ENCODE measurements at regions not wholly inside any gene's neighbourhood (a gene's known extent, or its start where the extent isn't known, plus 50 kb on each side); places are given as distances from the start of the nearest gene placed in this dataset.

DNA sequence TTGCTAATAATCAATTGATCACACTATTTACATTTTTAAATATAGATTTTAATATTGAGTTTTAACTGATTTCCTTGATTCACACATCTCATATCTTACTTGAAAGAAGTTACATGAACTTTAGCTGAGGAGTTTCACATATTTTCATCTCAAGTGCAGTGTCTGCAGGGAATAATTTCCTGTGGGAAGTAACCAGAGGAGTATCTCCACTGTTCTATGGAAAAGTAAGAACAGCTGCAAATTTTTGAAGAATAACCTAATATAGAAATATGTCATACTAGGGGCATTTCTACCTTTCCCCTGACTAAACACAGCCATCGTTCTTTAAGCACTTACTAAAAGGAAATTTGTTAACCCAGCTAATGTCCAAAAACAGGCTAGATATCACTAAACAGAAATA lies 546.4 kb downstream of the EFNA5 start:
- Histone ChIP-seq H3K9me3 (ENCODE audit: low read length) (no peaks in the 10 kb centered on the region), H3K4me1 (ENCODE audit: insufficient read depth, low read length, severe bottlenecking) (no peaks in the 10 kb centered on the region), H3K9ac (ENCODE audit: low read length) (no peak overlapping the region), H3F3A (ENCODE audit: insufficient read depth, low read length) (no peaks in the 10 kb centered on the region), H3K27ac (ENCODE audit: low read depth, low read length, poor library complexity, severe bottlenecking) (no peak overlapping the region), H3K4me2 (ENCODE audit: low read length) (no peak overlapping the region), H3K4me3 (ENCODE audit: low read depth, low read length, poor library complexity, severe bottlenecking) (no peak overlapping the region), H3K36me3 (ENCODE audit: insufficient read depth, low read length) (no peaks in the 10 kb centered on the region), H3K9me2 (ENCODE audit: low read depth, low read length) (no peaks in the 10 kb centered on the region), H3K27me3 (ENCODE audit: insufficient read depth, low read length) (no peaks in the 10 kb centered on the region), H2AFZ (ENCODE audit: low read length) (no peak overlapping the region), H3K79me2 (ENCODE audit: insufficient read depth, low read length) (no peaks in the 10 kb centered on the region), H4K20me1 (ENCODE audit: insufficient read depth, low read length) (no peaks in the 10 kb centered on the region)
- TF ChIP-seq EZH2 (IDR thresholded peaks at IDR 0.05; ENCODE audit: borderline replicate concordance, low read length): no peak
- TF ChIP-seq, protein P1, sequence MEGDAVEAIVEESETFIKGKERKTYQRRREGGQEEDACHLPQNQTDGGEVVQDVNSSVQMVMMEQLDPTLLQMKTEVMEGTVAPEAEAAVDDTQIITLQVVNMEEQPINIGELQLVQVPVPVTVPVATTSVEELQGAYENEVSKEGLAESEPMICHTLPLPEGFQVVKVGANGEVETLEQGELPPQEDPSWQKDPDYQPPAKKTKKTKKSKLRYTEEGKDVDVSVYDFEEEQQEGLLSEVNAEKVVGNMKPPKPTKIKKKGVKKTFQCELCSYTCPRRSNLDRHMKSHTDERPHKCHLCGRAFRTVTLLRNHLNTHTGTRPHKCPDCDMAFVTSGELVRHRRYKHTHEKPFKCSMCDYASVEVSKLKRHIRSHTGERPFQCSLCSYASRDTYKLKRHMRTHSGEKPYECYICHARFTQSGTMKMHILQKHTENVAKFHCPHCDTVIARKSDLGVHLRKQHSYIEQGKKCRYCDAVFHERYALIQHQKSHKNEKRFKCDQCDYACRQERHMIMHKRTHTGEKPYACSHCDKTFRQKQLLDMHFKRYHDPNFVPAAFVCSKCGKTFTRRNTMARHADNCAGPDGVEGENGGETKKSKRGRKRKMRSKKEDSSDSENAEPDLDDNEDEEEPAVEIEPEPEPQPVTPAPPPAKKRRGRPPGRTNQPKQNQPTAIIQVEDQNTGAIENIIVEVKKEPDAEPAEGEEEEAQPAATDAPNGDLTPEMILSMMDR (IDR thresholded peaks at IDR 0.05; ENCODE audit: low read length): no peak

DNA sequence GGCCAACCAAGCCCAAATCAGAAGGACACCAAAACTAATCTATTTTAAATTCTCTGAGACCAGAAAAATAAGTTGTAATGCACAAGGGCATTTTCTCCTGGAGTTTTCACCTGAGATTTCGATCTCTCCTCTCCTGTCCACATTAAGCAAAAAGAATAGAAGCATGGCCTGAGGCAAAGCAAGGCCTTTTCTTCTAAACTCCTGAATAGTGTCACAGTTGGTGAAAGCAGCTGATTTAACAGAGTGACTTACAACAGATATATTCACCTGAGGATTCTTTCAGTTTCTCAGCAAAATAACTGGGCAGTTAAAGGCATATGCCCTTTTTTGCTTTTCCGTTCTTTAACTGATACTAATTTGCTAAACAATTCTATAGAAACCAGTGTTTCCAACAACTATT lies 547.7 kb downstream of the EFNA5 start:
- Histone ChIP-seq H4K20me1 (ENCODE audit: insufficient read depth, low read length) (no peaks in the 10 kb centered on the region), H3K27me3 (ENCODE audit: insufficient read depth, low read length) (no peaks in the 10 kb centered on the region), H3K9ac (ENCODE audit: low read length) (no peak overlapping the region), H2AFZ (ENCODE audit: low read length) (no peak overlapping the region), H3K4me1 (ENCODE audit: insufficient read depth, low read length, severe bottlenecking) (no peaks in the 10 kb centered on the region), H3K4me2 (ENCODE audit: low read length) (no peak overlapping the region), H3F3A (ENCODE audit: insufficient read depth, low read length) (no peaks in the 10 kb centered on the region), H3K36me3 (ENCODE audit: insufficient read depth, low read length) (no peaks in the 10 kb centered on the region), H3K79me2 (ENCODE audit: insufficient read depth, low read length) (no peaks in the 10 kb centered on the region), H3K9me2 (ENCODE audit: low read depth, low read length) (no peaks in the 10 kb centered on the region), H3K27ac (ENCODE audit: low read depth, low read length, poor library complexity, severe bottlenecking) (no peak overlapping the region), H3K4me3 (ENCODE audit: low read depth, low read length, poor library complexity, severe bottlenecking) (no peak overlapping the region), H3K9me3 (ENCODE audit: low read length) (no peaks in the 10 kb centered on the region)
- TF ChIP-seq, protein P1 (IDR thresholded peaks at IDR 0.05; ENCODE audit: low read length): no peak
- TF ChIP-seq EZH2 (IDR thresholded peaks at IDR 0.05; ENCODE audit: borderline replicate concordance, low read length): no peak

DNA sequence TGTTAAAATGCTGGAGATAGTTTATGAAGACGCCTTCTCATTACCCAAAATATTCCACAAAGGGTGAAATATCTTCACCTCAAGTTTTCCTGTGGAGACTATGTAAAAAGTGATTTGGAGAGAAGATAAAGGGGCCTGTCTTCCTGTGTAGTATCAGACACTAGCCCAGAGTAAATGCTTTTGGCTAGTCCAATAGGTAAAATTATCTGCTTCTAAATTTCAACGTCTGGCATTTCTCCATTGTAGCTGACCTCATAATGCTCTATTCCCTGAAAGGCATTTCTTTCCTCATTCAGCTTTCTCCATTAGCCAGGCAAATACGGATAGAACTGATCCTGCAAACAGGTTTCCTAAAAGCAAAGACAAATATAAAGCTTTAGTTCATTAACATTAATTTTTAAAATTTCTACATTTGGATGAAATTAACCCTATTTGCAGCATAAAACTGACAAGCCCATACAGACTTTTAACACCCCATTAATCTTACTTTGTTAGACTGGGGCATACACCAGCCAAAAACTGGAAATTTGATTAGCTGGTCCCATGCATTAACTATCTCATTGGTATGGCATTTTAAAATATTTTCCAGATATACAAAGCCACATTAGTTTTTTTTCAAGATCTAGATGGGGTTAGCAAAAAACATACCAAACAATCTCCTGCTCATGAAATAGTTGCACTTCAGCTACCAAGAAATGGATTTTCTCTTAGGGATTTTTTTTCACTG lies 548.8 kb downstream of the EFNA5 start:
- H4K20me1 ChIP-seq (ENCODE audit: insufficient read depth, low read length): no peaks in the 10 kb centered on the region
- TF ChIP-seq, protein P1 (IDR thresholded peaks at IDR 0.05; ENCODE audit: low read length): no peak
- TF ChIP-seq EZH2 (IDR thresholded peaks at IDR 0.05; ENCODE audit: borderline replicate concordance, low read length): no peak
- no peaks in the 10 kb centered on the region for H3K27me3 ChIP-seq (ENCODE audit: insufficient read depth, low read length)
- H3K9ac ChIP-seq (ENCODE audit: low read length): no peak overlapping the region
- H3F3A ChIP-seq (ENCODE audit: insufficient read depth, low read length): no peaks in the 10 kb centered on the region
- H2AFZ ChIP-seq (ENCODE audit: low read length): no peak overlapping the region
- no peaks in the 10 kb centered on the region for H3K9me2 ChIP-seq (ENCODE audit: low read depth, low read length)
- H3K4me1 ChIP-seq (ENCODE audit: insufficient read depth, low read length, severe bottlenecking): no peaks in the 10 kb centered on the region
- no peak overlapping the region for H3K4me2 ChIP-seq (ENCODE audit: low read length)
- no peak overlapping the region for H3K27ac ChIP-seq (ENCODE audit: low read depth, low read length, poor library complexity, severe bottlenecking)
- H3K9me3 ChIP-seq (ENCODE audit: low read length): no peaks in the 10 kb centered on the region
- no peaks in the 10 kb centered on the region for H3K79me2 ChIP-seq (ENCODE audit: insufficient read depth, low read length)
- no peaks in the 10 kb centered on the region for H3K36me3 ChIP-seq (ENCODE audit: insufficient read depth, low read length)
- H3K4me3 ChIP-seq (ENCODE audit: low read depth, low read length, poor library complexity, severe bottlenecking): no peak overlapping the region
